WTC11 (cell line): ENCODE measurements at regions not wholly inside any gene's neighbourhood (a gene's known extent, or its start where the extent isn't known, plus 50 kb on each side); places are given as distances from the start of the nearest gene placed in this dataset.

Experiments used
- ELF4 ChIP-seq: sonication (generic); formaldehyde crosslinking; IDR thresholded peaks from 2 replicates; pipeline ENCODE4 v1.8.1; 2022; ENCODE audit warnings: low read depth, mild to moderate bottlenecking, moderate library complexity, missing genetic modification reagents
- JUN ChIP-seq: sonication (generic); formaldehyde crosslinking; IDR thresholded peaks from 2 replicates; pipeline ENCODE4 v1.8.0; 2023; ENCODE audit warnings: mild to moderate bottlenecking, missing genetic modification reagents
- MYBL2 ChIP-seq: sonication (generic); formaldehyde crosslinking; IDR thresholded peaks from 2 replicates; pipeline ENCODE4 v1.8.1; 2023; ENCODE audit warnings: mild to moderate bottlenecking, moderate library complexity, missing genetic modification reagents
- TF ChIP-seq, protein P1 (sequence below): fragments of 200-600 bp; IDR thresholded peaks from 2 replicates; pipeline ENCODE4 v1.8.0; 2022; ENCODE audit warnings: antibody characterized with exemption
- TF ChIP-seq, protein P2 (sequence below): sonication (generic); formaldehyde crosslinking; IDR thresholded peaks from 2 replicates; pipeline ENCODE4 v1.8.1; 2022; ENCODE audit warnings: mild to moderate bottlenecking, missing genetic modification reagents, moderate library complexity, borderline replicate concordance
- TF ChIP-seq, protein P3 (sequence below): sonication (generic); formaldehyde crosslinking; IDR thresholded peaks from 2 replicates; pipeline ENCODE4 v1.8.0; 2022; ENCODE audit warnings: mild to moderate bottlenecking, missing genetic modification reagents
- TF ChIP-seq, protein P4 (sequence below): sonication (generic); formaldehyde crosslinking; IDR thresholded peaks from 2 replicates; pipeline ENCODE4 v1.8.1; 2022; ENCODE audit warnings: missing genetic modification reagents, borderline replicate concordance
- TF ChIP-seq, protein P5 (sequence below): sonication (generic); formaldehyde crosslinking; conservative IDR thresholded peaks from 2 replicates; pipeline ENCODE4 v1.8.1; 2022; ENCODE audit warnings: mild to moderate bottlenecking, missing genetic modification reagents
- TF ChIP-seq, protein P6 (sequence below): sonication (generic); formaldehyde crosslinking; conservative IDR thresholded peaks from 2 replicates; pipeline ENCODE4 v1.8.1; 2023; ENCODE audit warnings: mild to moderate bottlenecking, low read depth, missing genetic modification reagents, moderate library complexity
- TF ChIP-seq, protein P7 (sequence below): sonication (generic); formaldehyde crosslinking; IDR thresholded peaks from 2 replicates; pipeline ENCODE4 v1.8.1; 2023; ENCODE audit warnings: mild to moderate bottlenecking, missing genetic modification reagents, borderline replicate concordance

DNA sequence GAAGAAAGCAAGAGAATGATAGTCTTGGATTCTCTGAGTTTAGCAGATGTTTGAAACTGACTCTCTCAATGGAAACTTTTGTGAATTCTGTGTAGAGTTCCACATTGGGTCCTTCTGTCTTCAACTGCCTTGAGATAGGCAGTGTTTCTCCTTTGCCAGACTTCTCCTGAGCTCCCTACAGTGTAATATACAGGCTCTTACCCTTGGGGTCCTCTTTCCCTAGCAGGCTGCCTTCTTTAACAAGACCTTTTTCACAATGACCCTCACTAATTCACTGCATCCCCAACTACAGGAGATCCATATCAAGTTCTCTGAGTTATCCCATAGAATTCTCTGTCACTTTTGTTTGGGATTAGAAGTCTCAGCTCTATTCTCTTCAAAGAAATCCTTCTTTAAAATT, 513.0 kb downstream of the XIRP2 start:
- TF ChIP-seq ELF4 (CRISPR knock-in tag), result no peak
- TF ChIP-seq, protein P1, sequence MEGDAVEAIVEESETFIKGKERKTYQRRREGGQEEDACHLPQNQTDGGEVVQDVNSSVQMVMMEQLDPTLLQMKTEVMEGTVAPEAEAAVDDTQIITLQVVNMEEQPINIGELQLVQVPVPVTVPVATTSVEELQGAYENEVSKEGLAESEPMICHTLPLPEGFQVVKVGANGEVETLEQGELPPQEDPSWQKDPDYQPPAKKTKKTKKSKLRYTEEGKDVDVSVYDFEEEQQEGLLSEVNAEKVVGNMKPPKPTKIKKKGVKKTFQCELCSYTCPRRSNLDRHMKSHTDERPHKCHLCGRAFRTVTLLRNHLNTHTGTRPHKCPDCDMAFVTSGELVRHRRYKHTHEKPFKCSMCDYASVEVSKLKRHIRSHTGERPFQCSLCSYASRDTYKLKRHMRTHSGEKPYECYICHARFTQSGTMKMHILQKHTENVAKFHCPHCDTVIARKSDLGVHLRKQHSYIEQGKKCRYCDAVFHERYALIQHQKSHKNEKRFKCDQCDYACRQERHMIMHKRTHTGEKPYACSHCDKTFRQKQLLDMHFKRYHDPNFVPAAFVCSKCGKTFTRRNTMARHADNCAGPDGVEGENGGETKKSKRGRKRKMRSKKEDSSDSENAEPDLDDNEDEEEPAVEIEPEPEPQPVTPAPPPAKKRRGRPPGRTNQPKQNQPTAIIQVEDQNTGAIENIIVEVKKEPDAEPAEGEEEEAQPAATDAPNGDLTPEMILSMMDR, result no peak
- TF ChIP-seq, protein P2, sequence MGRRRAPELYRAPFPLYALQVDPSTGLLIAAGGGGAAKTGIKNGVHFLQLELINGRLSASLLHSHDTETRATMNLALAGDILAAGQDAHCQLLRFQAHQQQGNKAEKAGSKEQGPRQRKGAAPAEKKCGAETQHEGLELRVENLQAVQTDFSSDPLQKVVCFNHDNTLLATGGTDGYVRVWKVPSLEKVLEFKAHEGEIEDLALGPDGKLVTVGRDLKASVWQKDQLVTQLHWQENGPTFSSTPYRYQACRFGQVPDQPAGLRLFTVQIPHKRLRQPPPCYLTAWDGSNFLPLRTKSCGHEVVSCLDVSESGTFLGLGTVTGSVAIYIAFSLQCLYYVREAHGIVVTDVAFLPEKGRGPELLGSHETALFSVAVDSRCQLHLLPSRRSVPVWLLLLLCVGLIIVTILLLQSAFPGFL, result no peak
- TF ChIP-seq, protein P3, sequence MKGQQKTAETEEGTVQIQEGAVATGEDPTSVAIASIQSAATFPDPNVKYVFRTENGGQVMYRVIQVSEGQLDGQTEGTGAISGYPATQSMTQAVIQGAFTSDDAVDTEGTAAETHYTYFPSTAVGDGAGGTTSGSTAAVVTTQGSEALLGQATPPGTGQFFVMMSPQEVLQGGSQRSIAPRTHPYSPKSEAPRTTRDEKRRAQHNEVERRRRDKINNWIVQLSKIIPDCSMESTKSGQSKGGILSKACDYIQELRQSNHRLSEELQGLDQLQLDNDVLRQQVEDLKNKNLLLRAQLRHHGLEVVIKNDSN (CRISPR knock-in tag), result no peak
- no peak for TF ChIP-seq JUN (CRISPR knock-in tag)
- TF ChIP-seq, protein P4, sequence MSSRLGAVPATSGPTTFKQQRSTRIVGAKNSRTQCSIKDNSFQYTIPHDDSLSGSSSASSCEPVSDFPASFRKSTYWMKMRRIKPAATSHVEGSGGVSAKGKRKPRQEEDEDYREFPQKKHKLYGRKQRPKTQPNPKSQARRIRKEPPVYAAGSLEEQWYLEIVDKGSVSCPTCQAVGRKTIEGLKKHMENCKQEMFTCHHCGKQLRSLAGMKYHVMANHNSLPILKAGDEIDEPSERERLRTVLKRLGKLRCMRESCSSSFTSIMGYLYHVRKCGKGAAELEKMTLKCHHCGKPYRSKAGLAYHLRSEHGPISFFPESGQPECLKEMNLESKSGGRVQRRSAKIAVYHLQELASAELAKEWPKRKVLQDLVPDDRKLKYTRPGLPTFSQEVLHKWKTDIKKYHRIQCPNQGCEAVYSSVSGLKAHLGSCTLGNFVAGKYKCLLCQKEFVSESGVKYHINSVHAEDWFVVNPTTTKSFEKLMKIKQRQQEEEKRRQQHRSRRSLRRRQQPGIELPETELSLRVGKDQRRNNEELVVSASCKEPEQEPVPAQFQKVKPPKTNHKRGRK (CRISPR knock-in tag), result no peak
- TF ChIP-seq, protein P5, sequence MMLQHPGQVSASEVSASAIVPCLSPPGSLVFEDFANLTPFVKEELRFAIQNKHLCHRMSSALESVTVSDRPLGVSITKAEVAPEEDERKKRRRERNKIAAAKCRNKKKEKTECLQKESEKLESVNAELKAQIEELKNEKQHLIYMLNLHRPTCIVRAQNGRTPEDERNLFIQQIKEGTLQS (CRISPR knock-in tag), result no peak
- TF ChIP-seq, protein P6, sequence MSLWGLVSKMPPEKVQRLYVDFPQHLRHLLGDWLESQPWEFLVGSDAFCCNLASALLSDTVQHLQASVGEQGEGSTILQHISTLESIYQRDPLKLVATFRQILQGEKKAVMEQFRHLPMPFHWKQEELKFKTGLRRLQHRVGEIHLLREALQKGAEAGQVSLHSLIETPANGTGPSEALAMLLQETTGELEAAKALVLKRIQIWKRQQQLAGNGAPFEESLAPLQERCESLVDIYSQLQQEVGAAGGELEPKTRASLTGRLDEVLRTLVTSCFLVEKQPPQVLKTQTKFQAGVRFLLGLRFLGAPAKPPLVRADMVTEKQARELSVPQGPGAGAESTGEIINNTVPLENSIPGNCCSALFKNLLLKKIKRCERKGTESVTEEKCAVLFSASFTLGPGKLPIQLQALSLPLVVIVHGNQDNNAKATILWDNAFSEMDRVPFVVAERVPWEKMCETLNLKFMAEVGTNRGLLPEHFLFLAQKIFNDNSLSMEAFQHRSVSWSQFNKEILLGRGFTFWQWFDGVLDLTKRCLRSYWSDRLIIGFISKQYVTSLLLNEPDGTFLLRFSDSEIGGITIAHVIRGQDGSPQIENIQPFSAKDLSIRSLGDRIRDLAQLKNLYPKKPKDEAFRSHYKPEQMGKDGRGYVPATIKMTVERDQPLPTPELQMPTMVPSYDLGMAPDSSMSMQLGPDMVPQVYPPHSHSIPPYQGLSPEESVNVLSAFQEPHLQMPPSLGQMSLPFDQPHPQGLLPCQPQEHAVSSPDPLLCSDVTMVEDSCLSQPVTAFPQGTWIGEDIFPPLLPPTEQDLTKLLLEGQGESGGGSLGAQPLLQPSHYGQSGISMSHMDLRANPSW (CRISPR knock-in tag), result no peak
- TF ChIP-seq, protein P7, sequence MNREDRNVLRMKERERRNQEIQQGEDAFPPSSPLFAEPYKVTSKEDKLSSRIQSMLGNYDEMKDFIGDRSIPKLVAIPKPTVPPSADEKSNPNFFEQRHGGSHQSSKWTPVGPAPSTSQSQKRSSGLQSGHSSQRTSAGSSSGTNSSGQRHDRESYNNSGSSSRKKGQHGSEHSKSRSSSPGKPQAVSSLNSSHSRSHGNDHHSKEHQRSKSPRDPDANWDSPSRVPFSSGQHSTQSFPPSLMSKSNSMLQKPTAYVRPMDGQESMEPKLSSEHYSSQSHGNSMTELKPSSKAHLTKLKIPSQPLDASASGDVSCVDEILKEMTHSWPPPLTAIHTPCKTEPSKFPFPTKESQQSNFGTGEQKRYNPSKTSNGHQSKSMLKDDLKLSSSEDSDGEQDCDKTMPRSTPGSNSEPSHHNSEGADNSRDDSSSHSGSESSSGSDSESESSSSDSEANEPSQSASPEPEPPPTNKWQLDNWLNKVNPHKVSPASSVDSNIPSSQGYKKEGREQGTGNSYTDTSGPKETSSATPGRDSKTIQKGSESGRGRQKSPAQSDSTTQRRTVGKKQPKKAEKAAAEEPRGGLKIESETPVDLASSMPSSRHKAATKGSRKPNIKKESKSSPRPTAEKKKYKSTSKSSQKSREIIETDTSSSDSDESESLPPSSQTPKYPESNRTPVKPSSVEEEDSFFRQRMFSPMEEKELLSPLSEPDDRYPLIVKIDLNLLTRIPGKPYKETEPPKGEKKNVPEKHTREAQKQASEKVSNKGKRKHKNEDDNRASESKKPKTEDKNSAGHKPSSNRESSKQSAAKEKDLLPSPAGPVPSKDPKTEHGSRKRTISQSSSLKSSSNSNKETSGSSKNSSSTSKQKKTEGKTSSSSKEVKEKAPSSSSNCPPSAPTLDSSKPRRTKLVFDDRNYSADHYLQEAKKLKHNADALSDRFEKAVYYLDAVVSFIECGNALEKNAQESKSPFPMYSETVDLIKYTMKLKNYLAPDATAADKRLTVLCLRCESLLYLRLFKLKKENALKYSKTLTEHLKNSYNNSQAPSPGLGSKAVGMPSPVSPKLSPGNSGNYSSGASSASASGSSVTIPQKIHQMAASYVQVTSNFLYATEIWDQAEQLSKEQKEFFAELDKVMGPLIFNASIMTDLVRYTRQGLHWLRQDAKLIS (CRISPR knock-in tag), result no peak
- no peak for TF ChIP-seq MYBL2 (CRISPR knock-in tag)
